ENCODE measurements at regions not wholly inside any gene's neighbourhood (a gene's known extent, or its start where the extent isn't known, plus 50 kb on each side); places are given as distances from the start of the nearest gene placed in this dataset.

GRCh38 chr13:104414771-104415170 lies 1348.6 kb upstream of the SLC10A2 start:
- no peak for DNase-seq

GRCh38 chr13:104414181-104414580 lies 1348.0 kb upstream of the SLC10A2 start:
- no peak for DNase-seq

GRCh38 chr13:104411141-104411765 lies 1345.0 kb upstream of the SLC10A2 start:
- DNase-seq = no peak

GRCh38 chr13:104408733-104409132 lies 1342.5 kb upstream of the SLC10A2 start:
- DNase-seq = no peak

- no peak for DNase-seq
These were observed 1338.1 kb upstream of the SLC10A2 start for GRCh38 chr13:104404325-104404724.

- DNase-seq = no peak
These were observed 1323.5 kb upstream of the SLC10A2 start for GRCh38 chr13:104389691-104390090.

GRCh38 chr13:104387510-104387909 lies 1321.3 kb upstream of the SLC10A2 start:
- no peak for DNase-seq

- no peak for DNase-seq
These were observed 1319.2 kb upstream of the SLC10A2 start for GRCh38 chr13:104385404-104385803.

GRCh38 chr13:104382951-104383350 lies 1316.7 kb upstream of the SLC10A2 start:
- DNase-seq = no peak

DNA sequence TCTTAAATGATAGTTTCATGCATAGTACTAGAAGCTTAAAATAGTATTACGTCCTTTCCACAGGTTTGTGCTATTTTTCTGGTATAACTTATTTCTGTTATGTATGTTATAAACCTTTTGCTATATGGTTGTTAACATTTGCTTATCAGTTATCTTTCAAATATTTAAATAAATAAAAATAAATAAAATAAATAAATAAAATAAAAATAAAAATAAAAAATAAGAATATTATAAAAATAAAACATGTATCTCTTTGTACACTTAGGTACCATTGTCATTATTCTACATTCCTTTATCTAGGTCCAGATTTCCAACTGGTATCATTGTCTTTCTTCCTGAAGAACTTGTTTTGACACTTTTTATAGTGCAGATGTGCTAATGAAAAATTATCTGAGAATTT lies 1310.4 kb upstream of the SLC10A2 start:
- no peak for DNase-seq

DNA sequence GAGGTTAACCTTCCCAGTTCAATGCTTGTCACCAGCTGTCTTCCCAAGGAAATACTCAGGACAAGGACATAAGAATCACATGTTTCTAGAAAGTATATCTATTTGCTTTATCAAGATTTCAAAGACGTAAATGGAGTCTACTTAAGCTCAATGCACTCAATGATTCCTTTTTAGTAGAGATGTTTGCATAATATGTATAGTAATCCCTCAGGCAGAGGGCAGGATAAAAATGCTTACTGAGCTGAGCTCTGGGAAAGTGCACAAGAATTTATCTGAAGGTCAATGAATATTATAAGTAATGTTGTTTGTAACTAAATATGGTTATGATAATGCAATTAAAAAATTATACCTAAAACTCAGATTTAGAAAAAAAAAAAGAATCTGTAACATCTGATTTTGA lies 1309.4 kb upstream of the SLC10A2 start:
- DNase-seq = no peak

- no peak for DNase-seq
These were observed 1306.0 kb upstream of the SLC10A2 start for GRCh38 chr13:104372095-104372655.

- DNase-seq = no peak
These were observed 1299.2 kb upstream of the SLC10A2 start for GRCh38 chr13:104365430-104365829.

GRCh38 chr13:104357672-104358354 lies 1291.6 kb upstream of the SLC10A2 start:
- DNase-seq = no peak

- no peak for DNase-seq
These were observed 1291.0 kb upstream of the SLC10A2 start for GRCh38 chr13:104357174-104357573.

- no peak for DNase-seq
These were observed 1288.9 kb upstream of the SLC10A2 start for GRCh38 chr13:104355041-104355670.

GRCh38 chr13:104327211-104327610 lies 1261.0 kb upstream of the SLC10A2 start:
- DNase-seq = no peak

GRCh38 chr13:104326523-104326922 lies 1260.3 kb upstream of the SLC10A2 start:
- no peak for DNase-seq

- no peak for DNase-seq
These were observed 1255.5 kb upstream of the SLC10A2 start for GRCh38 chr13:104321756-104322155.

DNA sequence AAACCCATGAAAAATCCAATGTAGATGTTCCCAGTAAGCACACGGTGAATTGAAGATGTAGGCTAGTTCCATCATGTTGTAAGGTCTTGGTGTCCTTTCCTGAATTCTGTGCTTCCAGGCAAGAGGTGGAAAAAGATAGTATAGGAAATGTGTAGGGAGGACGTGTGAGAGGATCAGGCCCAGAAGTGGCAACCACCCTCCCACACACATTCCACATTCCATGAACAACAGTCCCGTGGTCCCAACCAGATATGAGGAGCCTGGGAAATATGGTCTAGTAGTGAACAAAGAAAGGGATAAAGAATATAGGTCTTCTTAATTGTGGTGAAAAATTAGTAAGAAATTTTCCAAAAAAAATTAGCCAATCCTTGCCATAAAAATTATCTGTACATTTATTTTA lies 1254.2 kb upstream of the SLC10A2 start:
- no peak for DNase-seq

DNA sequence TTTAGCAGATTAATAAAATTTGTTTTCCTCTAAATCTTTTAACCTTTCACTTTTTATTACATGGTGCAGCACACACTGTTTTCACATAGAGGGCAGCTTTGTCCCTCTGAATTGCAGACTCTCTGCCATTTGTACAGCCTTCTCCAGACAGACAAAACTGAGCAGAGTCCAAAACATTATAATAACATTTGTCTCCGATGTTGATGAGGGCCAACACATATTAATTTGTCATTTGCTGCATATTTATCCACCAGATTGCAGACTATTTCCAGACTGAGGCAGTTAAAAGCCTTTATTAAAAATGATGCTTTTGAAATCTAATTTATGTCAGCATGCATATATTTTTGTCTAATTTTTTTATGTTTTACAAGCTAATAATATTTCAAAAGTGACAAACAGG lies 1251.9 kb upstream of the SLC10A2 start:
- no peak for DNase-seq

DNA sequence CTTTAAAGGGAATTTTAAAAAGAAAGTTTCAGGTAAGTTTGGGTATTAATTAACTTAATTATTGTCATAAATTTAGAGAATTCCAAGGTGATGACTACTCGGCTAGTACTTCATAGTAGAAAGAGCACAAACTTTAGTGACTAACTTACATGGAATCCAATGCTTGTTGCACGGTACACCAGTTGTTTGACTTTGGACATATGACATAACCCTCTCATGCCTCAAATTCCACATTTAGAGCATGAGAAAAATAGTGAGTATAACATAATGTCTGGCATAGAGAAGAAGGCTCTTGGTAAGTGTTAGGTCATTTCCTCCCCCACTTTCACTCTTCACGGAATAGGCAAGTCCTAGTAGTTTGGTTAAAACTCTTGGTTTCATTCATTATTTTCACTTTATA lies 1249.4 kb upstream of the SLC10A2 start:
- DNase-seq = no peak

DNA sequence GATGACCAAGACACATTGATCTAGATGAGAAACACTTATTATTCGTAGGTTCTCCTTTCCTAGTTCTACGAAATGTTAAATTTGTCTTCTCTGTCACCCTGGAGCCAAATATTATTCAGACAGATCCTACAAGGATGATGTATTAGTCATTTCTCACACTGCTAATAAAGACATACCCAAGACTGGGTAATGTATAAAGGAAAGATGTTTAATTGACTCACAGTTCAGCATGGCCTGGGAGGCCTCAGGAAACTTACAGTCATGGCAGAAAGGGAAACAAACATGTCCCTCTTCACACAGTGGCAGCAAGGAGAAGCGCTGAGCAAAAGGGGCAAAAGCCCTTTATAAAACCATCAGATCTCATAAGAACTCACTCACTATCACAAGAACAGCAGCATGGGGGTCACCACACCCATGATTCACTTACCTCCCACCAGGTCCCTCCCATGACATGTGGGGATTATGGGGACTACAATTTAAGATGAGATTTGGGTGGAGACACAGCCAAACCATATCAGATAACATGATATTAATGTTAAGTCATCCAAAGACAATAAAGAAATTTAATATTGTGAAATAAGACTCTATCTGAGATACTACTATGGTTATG lies 1248.8 kb upstream of the SLC10A2 start:
- DNase-seq = no peak

- no peak for DNase-seq
These were observed 1248.1 kb upstream of the SLC10A2 start for GRCh38 chr13:104314321-104314720.
